Muscle of leg (tissue), 3 donors: ENCODE measurements at regions not wholly inside any gene's neighbourhood (a gene's known extent, or its start where the extent isn't known, plus 50 kb on each side); places are given as distances from the start of the nearest gene placed in this dataset.
"Not testable (repeated sequence)": the region's sequence is repeated elsewhere in the genome, so short reads cannot be mapped to it uniquely, and the experiment has no call there.

Experiments
- DNase-seq: peaks from one replicate; pipeline ENCODE4 v3.0.0; 2013
- H3K27ac ChIP-seq: one replicate; pipeline ENCODE4 v1.5.1; 2013; ENCODE audit warnings: mild to moderate bottlenecking, low read length, control low read depth
- H3K27me3 ChIP-seq: one replicate; pipeline ENCODE4 v1.6.1; 2013; ENCODE audit warnings: low read length; ENCODE audit not compliant: control insufficient read depth, insufficient read depth
- H3K36me3 ChIP-seq: one replicate; pipeline ENCODE4 v1.6.1; 2013; ENCODE audit warnings: low read length; ENCODE audit not compliant: control insufficient read depth, insufficient read depth
- H3K4me1 ChIP-seq: one replicate; pipeline ENCODE4 v1.6.1; 2013; ENCODE audit warnings: low read length; ENCODE audit not compliant: control insufficient read depth, insufficient read depth
- H3K4me3 ChIP-seq: one replicate; pipeline ENCODE4 v1.5.1; 2013; ENCODE audit warnings: low read length, control low read depth
- H3K9me3 ChIP-seq: replicated peaks from 2 replicates; pipeline ENCODE4 v1.6.1; 2013; ENCODE audit warnings: low read depth, low read length; ENCODE audit not compliant: control insufficient read depth
- whole genome bisulfite sequencing: methylation state at CpG from one replicate; pipeline ENCODE4 v1.1.5; 2013; ENCODE audit warnings: missing lambda C conversion rate; ENCODE audit not compliant: insufficient coverage; 5-methylcytosine and 5-hydroxymethylcytosine counted together

DNA sequence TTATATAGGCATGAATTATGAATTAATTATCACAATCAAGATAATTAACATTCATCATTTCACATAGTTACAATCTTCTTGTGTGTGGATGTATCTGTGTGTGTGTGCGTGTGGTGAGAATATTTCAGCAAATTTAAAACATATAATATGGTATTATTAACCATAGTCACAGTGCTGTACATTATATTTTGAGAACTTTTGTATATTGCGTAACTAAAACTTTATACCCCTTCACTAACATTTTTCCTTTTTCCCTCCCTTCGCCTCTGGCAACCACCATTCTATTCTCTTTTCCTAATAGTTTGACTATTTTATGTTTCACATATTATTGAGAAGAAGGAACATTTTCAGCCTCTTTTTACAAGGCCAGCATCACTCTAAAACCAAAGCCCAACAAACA, 176.8 kb downstream of the HTR1B start:
- Histone ChIP-seq H3K36me3 (no peaks in the 10 kb centered on the region), H3K27ac (no peak overlapping the region), H3K27me3 (no peaks in the 10 kb centered on the region), H3K4me1 (no peaks in the 10 kb centered on the region), H3K4me3 (no peak overlapping the region), H3K9me3 (peaks cover 6% of the 10 kb centered on the region)
- no peak for DNase-seq
- no CpG with 5 or more reads among the region's 3 CpGs for WGBS

DNA sequence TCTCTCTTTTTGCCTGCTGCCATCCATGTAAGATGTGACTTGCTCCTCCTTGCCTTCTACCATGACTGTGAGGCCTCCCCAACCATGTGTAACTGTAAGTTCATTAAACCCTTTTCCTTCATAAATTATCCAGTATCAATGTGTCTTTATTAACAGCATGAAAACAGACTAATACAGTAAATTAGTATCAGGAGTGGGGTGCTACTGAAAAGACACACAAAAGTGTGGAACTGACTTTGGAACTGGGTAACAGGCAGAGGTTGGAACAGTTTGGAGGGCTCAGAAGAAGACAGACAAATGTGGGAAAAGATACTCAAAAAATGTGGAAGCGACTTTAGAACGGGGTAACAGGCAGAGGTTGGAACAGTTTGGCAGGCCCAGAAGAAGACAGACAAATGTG, 189.4 kb downstream of the HTR1B start:
- H3K27ac ChIP-seq: no peak overlapping the region
- no peaks in the 10 kb centered on the region for H3K27me3 ChIP-seq
- DNase-seq: no peak
- no peaks in the 10 kb centered on the region for H3K4me1 ChIP-seq
- H3K36me3 ChIP-seq: no peaks in the 10 kb centered on the region
- H3K4me3 ChIP-seq: no peak overlapping the region
- peaks cover 9% of the 10 kb centered on the region for H3K9me3 ChIP-seq
- WGBS: 95% methylated on average over 2 of the region's 2 CpGs

DNA sequence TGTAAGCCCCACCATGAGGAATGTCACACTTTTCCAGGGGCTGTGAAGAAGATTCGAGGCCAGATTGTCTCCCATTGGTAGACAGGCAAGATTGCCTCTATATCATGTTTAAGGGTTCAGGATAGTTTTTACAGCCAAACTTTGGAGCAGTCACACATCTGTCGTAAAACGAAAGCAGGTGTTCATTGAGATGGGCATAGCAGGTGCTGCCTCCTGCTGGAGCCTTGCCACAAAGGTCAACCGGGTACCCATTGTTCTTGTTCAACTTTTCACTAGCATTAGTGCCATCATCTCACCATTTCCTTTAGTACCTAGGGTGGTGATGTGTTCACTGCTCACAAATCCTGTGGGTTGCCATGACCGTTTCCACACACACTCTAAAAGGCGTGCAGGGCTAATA, 198.3 kb downstream of the HTR1B start:
- no peaks in the 10 kb centered on the region for H3K36me3 ChIP-seq
- H3K4me1 ChIP-seq: no peaks in the 10 kb centered on the region
- H3K27me3 ChIP-seq: no peaks in the 10 kb centered on the region
- no peak overlapping the region for H3K27ac ChIP-seq
- H3K9me3 ChIP-seq: peaks cover 4% of the 10 kb centered on the region
- 78% methylated on average over 3 of the region's 6 CpGs for WGBS
- no peak overlapping the region for H3K4me3 ChIP-seq
- no peak for DNase-seq

DNA sequence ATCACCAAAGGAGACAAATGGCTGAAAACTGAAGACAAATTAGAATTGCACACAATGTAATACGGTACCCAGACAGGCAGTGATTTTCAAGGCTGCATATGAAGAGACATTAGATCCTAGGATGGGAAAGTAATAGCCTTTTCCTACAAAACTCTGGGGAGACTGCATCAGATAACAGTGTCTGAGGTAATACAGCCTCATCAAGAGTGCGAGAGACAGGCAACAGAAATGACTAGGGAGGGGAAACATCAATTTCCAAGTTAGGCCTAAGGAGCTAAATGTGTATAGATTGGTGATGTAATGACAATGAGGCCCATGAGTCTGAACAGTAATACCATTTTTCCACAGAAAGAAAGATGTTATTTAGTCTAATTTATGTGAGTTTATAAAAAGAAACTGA, 200.3 kb downstream of the HTR1B start:
- Histone ChIP-seq H3K36me3 (no peaks in the 10 kb centered on the region), H3K9me3 (peaks cover 10% of the 10 kb centered on the region), H3K4me1 (no peaks in the 10 kb centered on the region), H3K27ac (no peak overlapping the region), H3K27me3 (no peaks in the 10 kb centered on the region), H3K4me3 (no peak overlapping the region)
- WGBS: no CpG with 5 or more reads among the region's 2 CpGs
- no peak for DNase-seq

DNA sequence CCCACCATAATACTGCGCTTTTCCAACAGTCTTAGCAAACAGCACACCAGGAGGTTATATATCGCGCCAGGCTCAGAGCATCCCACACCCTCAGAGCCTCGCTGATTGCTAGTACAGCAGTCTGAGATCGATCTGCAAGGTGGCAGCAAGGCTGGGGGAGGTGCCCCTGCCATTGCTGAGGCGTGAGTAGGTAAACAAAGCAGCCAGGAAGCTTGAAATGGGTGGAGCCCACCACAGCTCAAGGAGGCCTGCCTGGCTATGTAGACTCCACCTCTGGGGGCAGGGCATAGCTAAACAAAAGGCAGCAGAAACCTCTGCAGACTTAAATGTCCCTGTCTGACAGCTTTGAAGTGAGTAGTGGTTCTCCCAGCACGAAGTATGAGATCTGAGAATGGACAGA, 211.5 kb downstream of the HTR1B start:
- H3K4me3 ChIP-seq: not testable (repeated sequence)
- WGBS: 56% methylated on average over 5 of the region's 7 CpGs

DNA sequence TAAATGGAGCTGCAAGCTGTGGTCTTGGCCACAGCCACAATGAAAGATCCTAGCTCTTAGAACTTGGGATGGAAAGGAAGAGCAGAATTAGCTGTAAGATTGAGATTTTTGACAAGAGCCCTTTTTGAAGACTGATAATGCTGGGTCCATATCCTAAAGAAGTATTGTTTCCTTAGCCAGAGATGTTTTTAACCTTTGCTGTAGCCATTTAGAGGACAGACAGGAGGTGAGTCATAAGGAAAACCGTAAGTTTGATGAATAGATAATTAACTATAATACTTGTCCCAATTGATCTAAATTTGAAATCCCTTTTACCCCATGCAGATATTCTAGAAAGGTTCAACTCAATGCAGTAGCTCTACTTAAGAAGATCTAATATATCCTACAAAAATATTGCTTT, 213.7 kb downstream of the HTR1B start:
- Histone ChIP-seq H3K36me3 (no peaks in the 10 kb centered on the region), H3K4me3 (no peak overlapping the region), H3K4me1 (no peaks in the 10 kb centered on the region), H3K9me3 (no peaks in the 10 kb centered on the region), H3K27me3 (no peaks in the 10 kb centered on the region), H3K27ac (no peak overlapping the region)
- WGBS: no CpG with 5 or more reads among the region's 1 CpG
- no peak for DNase-seq

More for the DNA sequence above, 211.5 kb downstream of the HTR1B start:
- not testable (repeated sequence) for H3K4me1 ChIP-seq, H3K27ac ChIP-seq, DNase-seq, H3K27me3 ChIP-seq, H3K36me3 ChIP-seq, H3K9me3 ChIP-seq

DNA sequence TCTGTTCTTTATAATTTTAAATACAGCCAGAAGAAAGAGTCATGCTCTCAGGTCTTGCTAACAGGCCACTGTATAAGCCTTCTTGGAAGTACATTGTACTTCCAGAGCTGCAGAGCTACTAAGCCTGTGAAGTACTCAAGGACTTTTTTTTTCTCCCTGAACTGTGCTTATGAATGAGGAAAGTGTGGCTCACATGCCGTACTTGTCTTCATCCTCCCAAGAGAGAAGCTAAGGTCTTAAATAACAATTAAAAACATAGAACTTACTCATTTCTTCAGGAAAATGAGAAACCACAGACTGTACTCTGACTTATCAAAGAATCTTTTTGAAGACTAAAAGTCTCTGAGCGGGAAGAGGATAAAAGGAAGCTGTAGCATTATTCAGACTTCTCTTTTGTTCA, 218.3 kb downstream of the HTR1B start:
- H3K27me3 ChIP-seq: no peaks in the 10 kb centered on the region
- no CpG with 5 or more reads among the region's 2 CpGs for WGBS
- no peaks in the 10 kb centered on the region for H3K9me3 ChIP-seq
- H3K36me3 ChIP-seq: no peaks in the 10 kb centered on the region
- DNase-seq: no peak
- H3K4me3 ChIP-seq: no peak overlapping the region
- no peaks in the 10 kb centered on the region for H3K4me1 ChIP-seq
- H3K27ac ChIP-seq: no peak overlapping the region

DNA sequence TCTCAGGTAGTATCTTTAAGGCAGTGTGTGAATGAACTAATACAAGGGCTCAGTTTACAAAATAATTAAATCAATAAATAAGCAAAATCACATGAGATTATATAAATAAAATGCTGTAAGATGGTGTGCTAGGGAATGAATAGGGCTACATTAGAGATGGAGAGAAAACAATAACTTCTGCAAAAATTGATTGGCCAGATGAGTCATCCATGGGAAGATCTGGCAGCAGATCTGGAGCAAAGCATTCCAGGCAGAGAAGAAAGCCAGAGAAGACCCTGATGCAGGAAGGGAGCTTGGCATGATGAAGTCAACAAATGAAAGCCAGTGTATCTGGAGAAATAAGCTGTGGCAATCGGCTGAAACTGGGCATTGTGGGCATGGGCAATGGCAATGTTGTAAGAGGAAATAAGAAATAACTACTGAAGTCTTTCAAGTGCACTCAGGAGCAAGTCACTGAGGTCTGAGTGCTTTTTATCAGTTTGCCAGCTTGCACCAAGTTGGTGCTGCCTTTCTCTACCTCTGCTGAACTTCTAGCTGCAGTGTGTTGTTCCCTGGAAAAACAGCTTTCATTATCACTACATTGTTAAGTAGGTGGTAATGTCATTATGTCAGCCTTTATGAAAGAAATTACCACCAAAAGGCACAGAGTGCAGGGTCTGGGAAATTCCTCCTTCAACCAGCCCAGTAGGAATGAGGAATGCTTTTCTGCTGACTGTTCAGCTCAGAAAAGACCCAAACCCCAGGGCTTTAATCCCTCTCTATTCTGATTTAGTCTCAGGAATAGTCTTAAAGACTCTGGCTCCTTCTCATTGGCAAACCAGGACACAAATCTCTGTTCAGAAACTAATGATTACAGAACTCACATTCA, 231.6 kb downstream of the HTR1B start:
- Histone ChIP-seq H3K36me3 (no peaks in the 10 kb centered on the region), H3K4me1 (no peaks in the 10 kb centered on the region), H3K9me3 (no peaks in the 10 kb centered on the region), H3K27me3 (no peaks in the 10 kb centered on the region), H3K4me3 (no peak overlapping the region), H3K27ac (no peak overlapping the region)
- no peak for DNase-seq
- WGBS: 100% methylated on average over 1 of the region's 1 CpG

DNA sequence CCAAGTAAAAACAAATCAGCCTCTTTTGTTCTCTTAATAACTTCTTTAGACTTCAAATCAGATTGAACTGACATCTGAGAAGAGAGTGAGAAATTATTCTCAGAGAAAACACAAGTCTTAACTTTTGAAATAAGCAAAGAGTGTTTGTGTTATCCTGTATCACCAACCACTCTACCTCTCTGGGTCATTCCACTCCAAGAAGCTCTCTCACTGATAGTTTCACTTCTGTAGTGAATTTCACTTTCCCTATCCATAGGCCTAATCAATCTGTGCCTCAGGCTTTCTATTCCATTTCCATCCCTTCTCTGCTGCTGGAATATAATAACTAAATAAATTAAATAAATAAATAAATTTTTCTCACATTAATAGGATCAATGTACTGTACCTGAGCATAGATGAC, 235.0 kb downstream of the HTR1B start:
- no peak overlapping the region for H3K4me3 ChIP-seq
- H3K27ac ChIP-seq: no peak overlapping the region
- H3K9me3 ChIP-seq: peaks cover 1% of the 10 kb centered on the region
- no peaks in the 10 kb centered on the region for H3K27me3 ChIP-seq
- no peaks in the 10 kb centered on the region for H3K36me3 ChIP-seq
- DNase-seq: no peak
- H3K4me1 ChIP-seq: no peaks in the 10 kb centered on the region

DNA sequence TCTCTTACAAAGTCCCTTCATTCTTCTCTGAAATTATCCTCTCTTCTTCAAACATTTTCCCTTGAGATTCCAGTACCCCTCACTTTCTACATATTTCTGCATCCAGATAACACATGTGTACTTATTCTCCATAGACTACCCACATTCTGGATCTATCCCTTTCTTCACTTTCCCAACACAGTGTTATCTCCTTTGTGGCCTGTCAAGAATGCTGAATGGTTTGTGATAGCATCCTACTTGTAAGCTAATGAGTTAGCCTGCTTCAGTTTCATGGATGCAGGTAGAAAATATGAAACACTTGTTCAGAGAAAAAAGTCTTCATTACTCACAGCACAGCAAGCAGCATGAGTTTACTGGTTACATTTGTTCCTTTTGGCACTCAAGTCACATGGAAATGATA, 245.4 kb downstream of the HTR1B start:
- Histone ChIP-seq H3K4me1 (no peaks in the 10 kb centered on the region), H3K4me3 (no peak overlapping the region), H3K27ac (no peak overlapping the region), H3K36me3 (no peaks in the 10 kb centered on the region), H3K9me3 (peaks cover 3% of the 10 kb centered on the region), H3K27me3 (no peaks in the 10 kb centered on the region)
- no peak for DNase-seq

DNA sequence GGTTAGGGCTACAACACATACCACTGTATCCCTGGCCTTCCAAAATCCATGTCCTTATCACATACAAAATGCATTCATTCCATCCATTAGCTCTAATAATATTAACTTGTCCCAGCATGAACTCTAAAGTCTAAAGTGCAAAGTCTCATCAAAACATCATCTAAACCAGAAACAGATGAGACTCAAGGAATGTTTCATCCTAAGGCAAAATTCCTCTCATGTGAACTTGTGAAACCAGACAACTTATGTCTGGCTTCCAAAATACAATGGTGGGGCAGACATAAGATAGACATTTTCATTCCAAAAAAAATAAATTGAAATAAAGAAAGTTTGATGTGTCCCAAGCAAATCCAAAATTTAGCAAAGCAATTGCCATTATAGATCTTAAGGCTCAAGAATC, 257.4 kb downstream of the HTR1B start:
- H3K36me3 ChIP-seq: no peaks in the 10 kb centered on the region
- H3K4me3 ChIP-seq: no peak overlapping the region
- no peaks in the 10 kb centered on the region for H3K27me3 ChIP-seq
- H3K9me3 ChIP-seq: peaks cover 8% of the 10 kb centered on the region
- DNase-seq: no peak
- no peak overlapping the region for H3K27ac ChIP-seq
- H3K4me1 ChIP-seq: no peaks in the 10 kb centered on the region
